ENCODE measurements at regions not wholly inside any gene's neighbourhood (a gene's known extent, or its start where the extent isn't known, plus 50 kb on each side); places are given as distances from the start of the nearest gene placed in this dataset.
"Not testable (repeated sequence)": the region's sequence is repeated elsewhere in the genome, so short reads cannot be mapped to it uniquely, and the experiment has no call there.

DNA sequence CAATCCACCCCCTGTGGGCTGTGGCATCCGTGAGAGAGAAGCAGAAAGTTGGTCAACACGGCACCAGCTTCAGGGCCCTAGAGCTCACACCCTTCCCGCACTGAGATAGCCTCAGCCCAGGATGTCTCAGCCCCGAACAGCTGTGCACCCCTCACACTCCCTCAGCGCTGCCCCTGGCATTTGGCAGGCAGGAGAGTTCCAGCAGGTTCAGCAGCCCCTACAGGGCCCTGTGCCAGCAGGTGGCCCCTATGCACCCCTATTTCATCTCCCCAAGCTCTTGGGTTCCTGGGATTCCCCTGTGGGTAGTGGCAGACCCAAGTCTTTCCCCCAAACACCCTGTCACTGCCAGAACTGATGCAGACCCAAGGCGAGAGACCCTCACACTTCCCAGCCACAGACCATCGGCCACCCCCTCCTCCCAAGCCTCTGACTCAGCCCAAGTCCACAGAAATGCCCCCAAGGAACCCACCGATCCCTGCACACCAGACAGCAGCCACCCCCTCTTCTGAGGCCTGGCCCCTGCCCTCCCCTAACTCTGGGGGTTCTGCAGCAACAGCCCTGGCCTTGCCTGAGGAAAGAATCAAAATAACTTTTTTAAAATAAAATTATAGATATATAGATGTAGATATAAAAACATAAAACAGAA, 183.6 kb downstream of the IGLL1 start:
- no peaks in the 10 kb centered on the region for H3K27me3 ChIP-seq
- no peak for TF ChIP-seq POLR2A (IDR thresholded peaks at IDR 0.05)
- no peak for TF ChIP-seq POLR2AphosphoS5 (IDR thresholded peaks at IDR 0.05)
- no peak for TF ChIP-seq EP300 (IDR thresholded peaks at IDR 0.05)
- TF ChIP-seq, protein P1, sequence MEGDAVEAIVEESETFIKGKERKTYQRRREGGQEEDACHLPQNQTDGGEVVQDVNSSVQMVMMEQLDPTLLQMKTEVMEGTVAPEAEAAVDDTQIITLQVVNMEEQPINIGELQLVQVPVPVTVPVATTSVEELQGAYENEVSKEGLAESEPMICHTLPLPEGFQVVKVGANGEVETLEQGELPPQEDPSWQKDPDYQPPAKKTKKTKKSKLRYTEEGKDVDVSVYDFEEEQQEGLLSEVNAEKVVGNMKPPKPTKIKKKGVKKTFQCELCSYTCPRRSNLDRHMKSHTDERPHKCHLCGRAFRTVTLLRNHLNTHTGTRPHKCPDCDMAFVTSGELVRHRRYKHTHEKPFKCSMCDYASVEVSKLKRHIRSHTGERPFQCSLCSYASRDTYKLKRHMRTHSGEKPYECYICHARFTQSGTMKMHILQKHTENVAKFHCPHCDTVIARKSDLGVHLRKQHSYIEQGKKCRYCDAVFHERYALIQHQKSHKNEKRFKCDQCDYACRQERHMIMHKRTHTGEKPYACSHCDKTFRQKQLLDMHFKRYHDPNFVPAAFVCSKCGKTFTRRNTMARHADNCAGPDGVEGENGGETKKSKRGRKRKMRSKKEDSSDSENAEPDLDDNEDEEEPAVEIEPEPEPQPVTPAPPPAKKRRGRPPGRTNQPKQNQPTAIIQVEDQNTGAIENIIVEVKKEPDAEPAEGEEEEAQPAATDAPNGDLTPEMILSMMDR (IDR thresholded peaks at IDR 0.05), result no peak
- H3K9me3 ChIP-seq, result no peaks in the 10 kb centered on the region
- no peak for DNase-seq
- H3K27ac ChIP-seq, result no peak overlapping the region
- H3K4me3 ChIP-seq, result no peak overlapping the region
- no peak for ATAC-seq (ENCODE audit: low FRiP score in 2 of 2)
- 88 to 93% methylated on average over 4 to 8 of the region's 8 CpGs for WGBS, 2 donors
- H3K4me1 ChIP-seq, result no peaks in the 10 kb centered on the region
- H3K36me3 ChIP-seq, result no peaks in the 10 kb centered on the region

DNA sequence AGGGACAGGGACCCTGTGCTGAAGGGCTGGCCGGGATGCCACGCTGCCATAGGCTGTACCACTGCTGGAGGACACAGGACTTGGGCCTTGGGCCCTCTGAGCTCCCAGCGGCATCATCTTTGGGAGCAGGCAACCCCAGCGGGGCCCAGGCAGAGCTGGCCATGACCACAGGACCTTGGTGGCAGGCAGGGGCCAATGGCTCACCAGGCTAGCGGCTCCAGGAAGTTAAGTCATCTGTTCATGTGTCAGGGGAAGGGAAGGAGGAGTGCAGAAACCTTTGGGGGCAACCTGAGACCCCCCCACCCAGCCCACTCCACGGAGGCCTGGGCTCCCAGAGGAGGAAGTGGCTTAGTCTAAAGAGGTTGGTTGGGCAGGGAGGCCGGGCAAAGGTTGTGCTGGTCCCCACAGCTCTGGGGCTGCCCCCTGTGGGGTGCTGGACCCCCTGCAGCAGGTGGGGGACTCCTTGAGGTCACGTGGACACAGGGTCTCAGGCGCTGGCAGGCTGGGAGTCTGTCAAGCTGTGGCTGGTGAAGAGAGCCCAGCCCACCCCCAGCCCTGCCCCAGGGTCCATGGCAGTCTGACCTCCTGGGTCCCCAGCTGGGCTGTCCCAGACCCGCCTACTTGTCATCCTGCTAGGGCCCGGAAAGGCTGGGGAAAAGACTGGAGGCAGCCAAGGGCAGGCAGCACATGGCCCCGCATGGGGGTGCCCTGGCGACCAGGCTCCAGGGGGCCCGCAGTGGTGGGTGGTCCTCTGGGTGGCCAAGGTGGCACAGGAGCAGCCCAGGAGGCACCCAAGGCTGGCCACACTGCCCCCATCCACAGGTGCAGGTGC, 184.3 kb downstream of the IGLL1 start:
- Histone ChIP-seq H3K4me3 (no peak overlapping the region), H3K36me3 (no peaks in the 10 kb centered on the region), H3K27ac (no peak overlapping the region), H3K9me3 (no peaks in the 10 kb centered on the region), H3K4me1 (no peaks in the 10 kb centered on the region), H3K27me3 (no peaks in the 10 kb centered on the region)
- TF ChIP-seq, protein P1 (IDR thresholded peaks at IDR 0.05), result no peak
- TF ChIP-seq POLR2AphosphoS5 (IDR thresholded peaks at IDR 0.05) (no peak), POLR2A (IDR thresholded peaks at IDR 0.05) (no peak), EP300 (IDR thresholded peaks at IDR 0.05) (no peak)
- ATAC-seq (ENCODE audit: low FRiP score in 2 of 2) (no peak), DNase-seq (peak in 1 of 2 donors; percentile 68)
- WGBS, 2 donors, result 77 to 79% methylated on average over 8 of the region's 14 CpGs

DNA sequence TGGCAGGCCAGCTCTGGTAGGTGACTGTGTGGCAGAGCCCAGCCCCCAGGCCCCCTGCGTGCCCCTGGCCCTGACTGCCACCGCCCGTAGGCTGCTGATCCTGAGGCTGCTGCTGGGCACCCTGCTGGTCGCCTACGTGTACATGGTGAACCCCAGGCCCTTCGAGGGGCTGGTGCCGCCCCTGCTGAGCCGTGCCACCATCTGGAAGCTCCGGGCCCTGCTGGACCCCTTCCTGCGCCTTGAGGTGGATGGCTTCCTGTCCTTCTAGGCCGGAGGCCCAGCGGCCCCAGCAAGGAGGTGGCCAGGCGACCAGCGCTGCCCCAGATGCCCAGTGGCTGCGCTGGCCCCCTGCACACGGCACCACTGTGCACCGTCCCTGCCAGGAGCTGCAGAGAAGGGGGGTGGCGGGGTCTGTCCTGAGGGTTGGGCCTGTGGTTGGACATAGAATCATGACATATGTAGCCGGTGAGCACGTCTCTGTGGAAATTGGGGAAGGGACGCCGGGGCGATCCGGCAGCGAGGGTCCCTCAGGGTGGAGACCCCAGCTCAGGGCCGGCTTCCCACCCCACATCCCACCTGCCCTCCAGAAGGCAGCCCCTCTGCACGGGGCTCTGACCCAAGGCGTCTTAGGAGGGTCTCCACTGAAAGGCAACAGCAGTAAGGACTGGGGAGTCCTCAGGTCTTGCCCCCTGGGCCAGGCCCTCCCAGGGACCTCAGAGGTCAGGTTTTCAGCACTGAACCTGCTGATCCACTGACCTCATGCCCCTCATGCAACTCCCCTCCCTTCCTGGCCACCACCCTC, 185.4 kb downstream of the IGLL1 start:
- no peak overlapping the region for H3K27ac ChIP-seq
- no peaks in the 10 kb centered on the region for H3K27me3 ChIP-seq
- 95% methylated on average over 19 of the region's 28 CpGs; no CpG with 5 or more reads in 1 of the 2 donors for WGBS, 2 donors
- no peaks in the 10 kb centered on the region for H3K36me3 ChIP-seq
- H3K4me1 ChIP-seq, result no peaks in the 10 kb centered on the region
- no peak for TF ChIP-seq POLR2A (IDR thresholded peaks at IDR 0.05)
- TF ChIP-seq POLR2AphosphoS5 (IDR thresholded peaks at IDR 0.05), result no peak
- TF ChIP-seq EP300 (IDR thresholded peaks at IDR 0.05), result no peak
- TF ChIP-seq, protein P1 (IDR thresholded peaks at IDR 0.05), result no peak
- no peaks in the 10 kb centered on the region for H3K9me3 ChIP-seq
- ATAC-seq (ENCODE audit: low FRiP score in 2 of 2) (no peak), DNase-seq (peak in 1 of 2 donors; percentile 74)
- H3K4me3 ChIP-seq, result no peak overlapping the region

DNA sequence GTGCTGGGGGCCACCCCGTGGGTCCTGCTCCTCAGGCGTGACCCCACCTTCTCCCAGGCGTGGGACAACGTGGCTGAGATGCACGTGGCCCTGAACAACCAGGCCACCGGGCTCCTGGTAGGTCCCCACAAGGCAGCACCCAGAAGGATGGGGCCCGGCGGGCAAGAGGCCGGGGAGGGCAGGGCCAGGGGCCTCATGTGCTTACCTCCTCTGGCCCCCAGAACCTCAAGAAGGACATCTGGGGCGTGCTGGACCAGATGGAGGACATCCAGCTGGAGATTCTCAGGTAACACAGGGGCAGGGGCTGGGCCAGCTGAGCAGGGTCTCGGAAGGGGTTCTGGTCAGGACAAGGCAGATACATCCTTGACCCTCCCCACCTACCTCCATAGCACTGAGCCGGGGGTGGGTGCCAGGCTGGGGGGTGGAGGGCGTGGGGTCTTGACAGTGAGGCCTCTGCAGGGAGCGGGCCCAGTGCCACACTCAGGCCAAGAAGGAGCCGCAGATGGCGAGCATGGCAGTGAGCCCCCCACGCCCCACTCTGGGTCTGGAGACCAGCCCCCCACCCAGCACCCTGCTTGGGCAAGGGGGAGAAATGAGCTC, 186.3 kb downstream of the IGLL1 start:
- H3K4me1 ChIP-seq, result no peaks in the 10 kb centered on the region
- ATAC-seq (ENCODE audit: low FRiP score in 2 of 2) (no peak), DNase-seq (peak in 1 of 2 donors; percentile 73)
- TF ChIP-seq, protein P1 (IDR thresholded peaks at IDR 0.05), result no peak
- TF ChIP-seq POLR2A (IDR thresholded peaks at IDR 0.05), result no peak
- no peak for TF ChIP-seq POLR2AphosphoS5 (IDR thresholded peaks at IDR 0.05)
- no peak for TF ChIP-seq EP300 (IDR thresholded peaks at IDR 0.05)
- H3K9me3 ChIP-seq, result no peaks in the 10 kb centered on the region
- no peak overlapping the region for H3K27ac ChIP-seq
- 90% methylated on average over 16 of the region's 17 CpGs; no CpG with 5 or more reads in 1 of the 2 donors for WGBS, 2 donors
- H3K4me3 ChIP-seq, result no peak overlapping the region
- no peaks in the 10 kb centered on the region for H3K27me3 ChIP-seq
- H3K36me3 ChIP-seq, result no peaks in the 10 kb centered on the region

DNA sequence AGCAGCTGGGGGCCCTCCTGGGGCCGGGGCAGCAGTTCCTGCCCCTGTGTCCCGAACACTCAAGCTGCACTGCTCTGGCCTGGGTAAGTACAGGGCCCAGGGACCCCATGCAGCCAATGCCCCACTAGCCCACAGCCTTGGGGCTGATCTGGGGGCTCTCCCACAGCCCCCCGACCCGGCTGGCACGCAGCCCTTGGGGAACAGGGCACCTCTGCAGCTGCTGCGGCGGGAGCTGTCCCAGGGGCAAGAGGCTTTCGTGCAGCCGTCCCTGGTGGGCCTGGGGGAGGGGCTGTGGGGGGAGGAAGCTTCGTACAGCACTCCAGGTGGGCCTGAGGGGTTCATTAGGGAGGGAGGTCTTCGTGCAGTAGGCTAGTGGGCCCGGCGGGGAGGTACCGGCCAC, 186.9 kb downstream of the IGLL1 start:
- ATAC-seq (ENCODE audit: low FRiP score in 2 of 2); H3K4me3 ChIP-seq; H3K36me3 ChIP-seq; H3K27ac ChIP-seq; H3K27me3 ChIP-seq; H3K9me3 ChIP-seq; H3K4me1 ChIP-seq: not testable (repeated sequence)
- DNase-seq, result peak in 1 of 2 donors; percentile 58
- WGBS, 2 donors, result 60 to 70% methylated on average over 8 of the region's 14 CpGs
